Stimulated activated naive CD8-positive, alpha-beta T cell treated with anti-CD3 and anti-CD28 coated beads, Interleukin-15, Interleukin-2, amounts not matched to agents 100 ng/mL and 50 ng/mL, for 24 hours (primary cell): ENCODE measurements at regions not wholly inside any gene's neighbourhood (a gene's known extent, or its start where the extent isn't known, plus 50 kb on each side); places are given as distances from the start of the nearest gene placed in this dataset.
A peak's percentile ranks its signal among the peaks of the same experiment; 100 is the strongest.

Experiments
- H3K27ac Mint-ChIP-seq: one replicate; pipeline ENCODE4 v1.8.0; 2021; ENCODE audit warnings: mild to moderate bottlenecking, mixed read lengths
- H3K27me3 Mint-ChIP-seq: one replicate; pipeline ENCODE4 v1.8.0; 2021; ENCODE audit warnings: mixed read lengths
- H3K36me3 Mint-ChIP-seq: one replicate; pipeline ENCODE4 v1.8.0; 2021; ENCODE audit warnings: low read depth, mixed read lengths
- H3K4me1 Mint-ChIP-seq: one replicate; pipeline ENCODE4 v1.8.0; 2021; ENCODE audit warnings: low read depth, mixed read lengths
- H3K4me3 Mint-ChIP-seq: one replicate; pipeline ENCODE4 v1.8.0; 2021; ENCODE audit warnings: mild to moderate bottlenecking, mixed read lengths
- H3K9me3 Mint-ChIP-seq: one replicate; pipeline ENCODE4 v1.8.0; 2021; ENCODE audit warnings: mixed read lengths

DNA sequence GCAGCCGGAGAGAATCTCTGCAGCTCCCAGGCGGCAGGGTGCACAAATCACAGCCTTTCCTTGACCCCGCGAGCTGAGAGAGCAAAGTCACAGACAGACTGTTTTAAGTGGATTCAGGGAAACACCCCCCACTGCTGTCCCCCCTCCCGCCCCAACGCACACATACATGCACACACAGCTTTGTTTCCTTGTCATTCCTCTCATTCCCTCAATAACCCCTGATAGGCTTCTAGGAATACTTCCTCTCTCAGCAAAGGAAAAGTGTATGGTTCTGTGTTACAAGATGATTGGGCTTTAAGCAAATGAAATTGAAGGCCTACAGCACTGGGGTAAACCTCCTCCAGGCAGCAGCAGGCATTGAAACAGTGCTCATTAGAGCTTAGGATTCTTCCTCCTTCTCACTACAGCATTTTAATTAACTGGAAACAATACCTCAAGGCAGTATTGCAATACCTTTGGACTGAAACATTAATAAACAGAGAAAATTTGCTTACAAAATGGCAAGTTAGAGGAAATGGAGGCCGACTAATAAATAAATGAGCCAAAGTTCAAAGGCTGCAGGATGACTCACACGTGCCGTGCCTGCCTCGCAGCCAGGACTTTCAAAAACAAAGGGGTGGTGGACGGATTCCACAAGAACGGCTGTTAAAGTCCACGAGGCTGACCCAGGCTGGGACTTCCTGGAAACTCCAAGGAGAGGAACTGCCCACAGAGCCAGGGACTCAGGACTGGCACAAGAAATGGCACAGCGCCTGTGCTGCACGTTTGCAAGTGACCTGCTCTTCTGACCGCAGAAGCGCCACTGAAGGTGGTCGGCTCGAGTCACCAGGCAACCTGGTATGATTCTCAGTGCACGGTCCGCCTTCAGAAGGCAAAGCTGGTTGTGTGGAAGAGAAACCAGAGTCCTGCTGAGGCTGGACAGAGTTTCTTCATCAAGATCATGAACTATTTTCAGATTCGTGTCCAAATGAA is 236.2 kb downstream of the SYK start:
- Mint-ChIP-seq H3K27me3 (peaks cover 4% of the 10 kb centered on the region), H3K4me1 (peaks cover 59% of the 10 kb centered on the region), H3K36me3 (no peaks in the 10 kb centered on the region), H3K27ac (peak overlapping the region; percentile 96), H3K4me3 (peak overlapping the region; percentile 65), H3K9me3 (no peaks in the 10 kb centered on the region)

DNA sequence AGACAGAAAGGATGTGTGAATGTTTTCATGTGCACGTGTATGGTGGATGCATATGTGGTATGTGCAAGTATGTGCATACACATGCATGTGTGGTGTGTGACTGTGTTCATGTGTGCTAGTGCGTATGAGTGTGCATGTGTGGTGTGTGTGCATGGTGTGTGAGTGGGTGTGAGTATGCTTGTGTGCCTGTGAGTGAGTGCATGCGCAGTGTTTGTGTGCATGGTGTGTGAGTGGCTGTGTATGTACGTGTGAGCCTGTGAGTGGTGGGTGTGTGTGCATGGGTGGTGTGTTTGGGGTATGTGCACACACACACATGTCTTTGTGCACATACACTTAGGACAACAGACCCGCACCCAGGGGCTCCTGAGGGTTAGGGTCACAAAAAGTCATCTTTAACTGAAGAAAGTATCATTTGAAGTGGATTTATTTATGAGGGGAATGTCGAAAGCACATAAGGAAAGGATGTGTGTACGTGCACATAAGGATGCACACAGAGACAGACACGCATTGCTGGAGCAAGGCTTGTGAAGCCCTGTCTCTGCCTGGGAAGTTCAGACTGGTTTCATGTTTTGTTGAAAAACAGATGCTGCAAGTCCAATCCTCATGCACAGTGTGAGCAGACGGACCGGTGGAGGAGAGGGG is 237.0 kb downstream of the SYK start:
- Mint-ChIP-seq H3K4me1 (peaks cover 62% of the 10 kb centered on the region), H3K27ac (peak overlapping the region; percentile 96), H3K27me3 (peaks cover 4% of the 10 kb centered on the region), H3K36me3 (no peaks in the 10 kb centered on the region), H3K4me3 (peak overlapping the region; percentile 4), H3K9me3 (no peaks in the 10 kb centered on the region)

DNA sequence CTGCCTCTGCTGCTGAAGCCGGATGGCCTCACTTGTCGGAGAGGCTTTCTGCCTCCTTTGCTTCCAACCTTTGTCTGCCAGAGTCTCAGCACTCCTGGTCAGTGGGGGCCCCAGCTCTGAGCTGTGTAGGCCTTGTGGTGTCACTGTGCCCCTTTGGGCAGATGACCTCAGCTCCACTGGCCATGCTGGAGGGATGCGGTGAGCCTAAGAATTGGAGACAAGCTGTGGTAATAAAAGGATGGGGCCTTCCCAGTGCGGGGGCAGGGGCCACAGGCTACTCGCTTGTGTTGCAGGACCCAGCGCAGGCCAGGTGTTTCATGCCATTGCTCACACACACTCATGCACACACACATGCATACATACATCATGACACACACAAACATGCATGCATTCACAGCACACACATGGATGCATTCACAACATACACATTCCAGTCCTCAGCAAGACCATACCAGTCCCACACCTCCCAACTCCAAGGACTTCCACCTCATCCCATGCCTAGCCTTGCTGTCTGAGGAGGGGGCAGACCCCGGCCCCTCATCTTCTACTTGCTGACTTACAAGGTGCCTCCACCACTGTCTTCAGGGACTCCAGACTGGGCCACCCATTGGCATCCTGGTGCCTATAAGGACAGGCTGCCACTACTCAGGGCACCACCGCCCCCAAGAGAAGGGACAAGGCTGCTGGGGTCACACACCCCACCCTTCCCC is 237.7 kb downstream of the SYK start:
- H3K27ac Mint-ChIP-seq: peak overlapping the region; percentile 96
- H3K27me3 Mint-ChIP-seq: peaks cover 4% of the 10 kb centered on the region
- H3K36me3 Mint-ChIP-seq: no peaks in the 10 kb centered on the region
- no peaks in the 10 kb centered on the region for H3K9me3 Mint-ChIP-seq
- peaks cover 69% of the 10 kb centered on the region for H3K4me1 Mint-ChIP-seq
- H3K4me3 Mint-ChIP-seq: no peak overlapping the region

DNA sequence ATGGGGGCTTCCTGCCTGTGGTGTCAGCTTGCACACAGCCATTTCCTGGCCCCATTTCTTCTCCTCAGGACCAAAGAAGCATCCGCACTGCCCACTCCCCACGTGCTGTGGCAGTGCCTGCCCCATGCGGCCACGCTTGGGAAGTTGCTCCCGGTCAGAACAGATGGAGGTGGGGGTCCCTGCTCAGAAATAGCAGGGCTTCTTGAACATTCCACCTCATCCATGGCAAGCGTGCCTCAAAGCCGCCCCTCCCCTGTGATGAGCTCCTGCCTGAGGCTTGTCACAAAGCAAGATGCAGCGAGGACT is 238.2 kb downstream of the SYK start:
- peaks cover 8% of the 10 kb centered on the region for H3K27me3 Mint-ChIP-seq
- H3K9me3 Mint-ChIP-seq: no peaks in the 10 kb centered on the region
- peak overlapping the region; percentile 36 for H3K27ac Mint-ChIP-seq
- peaks cover 69% of the 10 kb centered on the region for H3K4me1 Mint-ChIP-seq
- no peaks in the 10 kb centered on the region for H3K36me3 Mint-ChIP-seq
- no peak overlapping the region for H3K4me3 Mint-ChIP-seq

- peaks cover 12% of the 10 kb centered on the region for H3K27me3 Mint-ChIP-seq
- peaks cover 69% of the 10 kb centered on the region for H3K4me1 Mint-ChIP-seq
- peak overlapping the region; percentile 36 for H3K27ac Mint-ChIP-seq
- H3K36me3 Mint-ChIP-seq: no peaks in the 10 kb centered on the region
- no peaks in the 10 kb centered on the region for H3K9me3 Mint-ChIP-seq
- H3K4me3 Mint-ChIP-seq: no peak overlapping the region
Measured at GRCh38 chr9:91040371-91041215, 239.0 kb downstream of the SYK start.

DNA sequence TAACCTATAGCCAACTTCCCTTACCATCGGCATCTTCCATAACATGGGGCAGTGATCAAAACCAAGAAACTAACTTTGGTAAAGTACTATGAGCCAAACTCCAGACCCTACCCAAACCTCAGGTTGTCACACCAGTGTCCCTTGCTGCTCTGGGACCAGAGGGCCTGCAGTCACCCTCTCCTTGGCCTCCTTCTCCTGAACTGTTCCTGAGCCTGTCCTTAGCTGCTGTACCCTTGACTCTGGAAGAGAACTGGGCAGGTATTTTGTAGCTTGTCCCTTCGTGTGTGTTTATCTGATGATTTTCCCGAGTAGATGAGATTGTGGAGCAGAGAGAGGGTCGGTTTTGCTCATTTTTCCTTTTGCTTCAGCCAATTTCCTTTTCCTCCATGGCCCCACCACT is 240.4 kb downstream of the SYK start:
- H3K36me3 Mint-ChIP-seq: no peaks in the 10 kb centered on the region
- H3K27ac Mint-ChIP-seq: no peak overlapping the region
- H3K9me3 Mint-ChIP-seq: no peaks in the 10 kb centered on the region
- H3K27me3 Mint-ChIP-seq: peaks cover 9% of the 10 kb centered on the region
- peaks cover 69% of the 10 kb centered on the region for H3K4me1 Mint-ChIP-seq
- no peak overlapping the region for H3K4me3 Mint-ChIP-seq

DNA sequence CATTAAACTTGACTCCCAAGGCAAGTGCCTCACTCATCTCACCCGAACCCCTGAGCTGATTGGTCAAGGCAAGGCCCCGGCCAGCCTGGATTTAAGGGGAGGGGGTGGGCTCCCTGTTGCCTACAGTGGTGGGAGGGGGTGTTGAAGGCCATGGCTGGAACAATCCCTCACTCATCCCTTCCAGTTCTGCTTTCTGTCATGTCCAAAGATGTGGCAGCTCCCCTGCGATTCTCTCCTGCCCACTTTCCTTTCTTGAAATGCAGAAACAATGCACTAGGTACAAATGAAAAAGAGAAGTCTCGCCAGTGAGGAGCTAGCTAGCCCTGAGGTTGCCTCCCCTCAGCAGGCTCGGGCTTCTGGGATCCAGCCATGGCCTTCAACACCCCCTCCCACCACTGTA is 240.9 kb downstream of the SYK start:
- Mint-ChIP-seq H3K27me3 (peaks cover 9% of the 10 kb centered on the region), H3K9me3 (no peaks in the 10 kb centered on the region), H3K27ac (no peak overlapping the region), H3K36me3 (no peaks in the 10 kb centered on the region), H3K4me3 (no peak overlapping the region), H3K4me1 (peaks cover 69% of the 10 kb centered on the region)

GRCh38 chr9:91043056-91043810 is 241.6 kb downstream of the SYK start:
- Mint-ChIP-seq H3K4me1 (peaks cover 69% of the 10 kb centered on the region), H3K27me3 (peaks cover 9% of the 10 kb centered on the region), H3K36me3 (no peaks in the 10 kb centered on the region), H3K4me3 (no peak overlapping the region), H3K27ac (no peak overlapping the region), H3K9me3 (no peaks in the 10 kb centered on the region)

GRCh38 chr9:91043811-91044175 is 242.2 kb downstream of the SYK start:
- Mint-ChIP-seq H3K4me3 (no peak overlapping the region), H3K36me3 (no peaks in the 10 kb centered on the region), H3K27me3 (peaks cover 11% of the 10 kb centered on the region), H3K4me1 (peaks cover 69% of the 10 kb centered on the region), H3K9me3 (no peaks in the 10 kb centered on the region), H3K27ac (no peak overlapping the region)

- peak overlapping the region; percentile 78 for H3K27ac Mint-ChIP-seq
- no peaks in the 10 kb centered on the region for H3K9me3 Mint-ChIP-seq
- H3K27me3 Mint-ChIP-seq: peaks cover 15% of the 10 kb centered on the region
- no peak overlapping the region for H3K4me3 Mint-ChIP-seq
- H3K4me1 Mint-ChIP-seq: peaks cover 74% of the 10 kb centered on the region
- H3K36me3 Mint-ChIP-seq: no peaks in the 10 kb centered on the region
Measured at GRCh38 chr9:91044354-91044753, 242.7 kb downstream of the SYK start.

GRCh38 chr9:91045041-91045440 is 243.4 kb downstream of the SYK start:
- H3K27me3 Mint-ChIP-seq: peaks cover 18% of the 10 kb centered on the region
- no peaks in the 10 kb centered on the region for H3K9me3 Mint-ChIP-seq
- H3K36me3 Mint-ChIP-seq: no peaks in the 10 kb centered on the region
- no peak overlapping the region for H3K4me3 Mint-ChIP-seq
- H3K27ac Mint-ChIP-seq: peak overlapping the region; percentile 78
- peaks cover 72% of the 10 kb centered on the region for H3K4me1 Mint-ChIP-seq

DNA sequence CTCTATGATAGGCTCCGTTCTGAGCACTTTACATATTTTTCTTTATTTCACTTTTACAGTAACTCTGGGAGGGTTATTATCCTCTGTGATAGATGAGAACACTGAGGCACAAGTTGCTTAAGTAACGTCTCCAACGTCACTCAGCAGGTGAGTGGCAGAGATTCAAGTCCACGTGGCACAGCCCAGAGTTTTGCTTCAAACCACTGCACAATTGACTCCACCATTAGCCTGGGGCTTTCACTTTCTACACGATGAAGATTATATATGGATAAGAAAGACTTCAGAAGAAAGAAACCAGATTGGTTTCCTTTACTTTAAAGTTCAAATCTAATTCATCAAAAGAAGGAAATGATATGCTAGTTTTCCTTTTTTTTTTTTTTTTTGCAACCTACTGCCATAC is 245.9 kb downstream of the SYK start:
- Mint-ChIP-seq H3K27ac (peak overlapping the region; percentile 96), H3K4me3 (peak overlapping the region; percentile 64), H3K27me3 (peaks cover 28% of the 10 kb centered on the region), H3K36me3 (no peaks in the 10 kb centered on the region), H3K4me1 (peaks cover 82% of the 10 kb centered on the region), H3K9me3 (no peaks in the 10 kb centered on the region)

GRCh38 chr9:91047993-91048607 is 246.5 kb downstream of the SYK start:
- H3K36me3 Mint-ChIP-seq: no peaks in the 10 kb centered on the region
- H3K27me3 Mint-ChIP-seq: peaks cover 28% of the 10 kb centered on the region
- peak overlapping the region; percentile 64 for H3K4me3 Mint-ChIP-seq
- no peaks in the 10 kb centered on the region for H3K9me3 Mint-ChIP-seq
- peak overlapping the region; percentile 96 for H3K27ac Mint-ChIP-seq
- H3K4me1 Mint-ChIP-seq: peaks cover 88% of the 10 kb centered on the region
